IMR-90 (cell line): ENCODE measurements at regions not wholly inside any gene's neighbourhood (a gene's known extent, or its start where the extent isn't known, plus 50 kb on each side); places are given as distances from the start of the nearest gene placed in this dataset.

Experiments used
- ATAC-seq: fragments of 200-7000 bp; cut with Tn5 transposase; 2 replicates; pipeline ENCODE4 v1.9.1; 2020; ENCODE audit warnings: low read depth, mild to moderate bottlenecking, moderate library complexity
- BruUV-seq: library from RNA; stranded (reverse); fragments of 400-500 nt; replicated peaks from 2 replicates; lab custom pipeline; 2021; lab: Mats Ljungman, UMichigan
- CTCF ChIA-PET: fragments of 300-600 bp; formaldehyde crosslinking; extraction: SDS; loops from one replicate; lab custom pipeline; 2021; ENCODE audit warnings: antibody characterized with exemption; lab: Yijun Ruan, JAX
- POLR2A ChIA-PET: fragments of 300-600 bp; sonication (Branson Sonifier 250); formaldehyde crosslinking; loops from one replicate; lab custom pipeline; 2022; ENCODE audit warnings: antibody characterized with exemption; ENCODE audit not compliant: unreplicated experiment; lab: Charles Lee
- DNase-seq: peaks from one replicate; pipeline ENCODE4 v3.0.0; 2013
- H2AFZ ChIP-seq: replicated peaks from 2 replicates; pipeline ENCODE3; 2013; ENCODE audit warnings: low read length, mild to moderate bottlenecking; ENCODE audit not compliant: poor library complexity
- H2AK5ac ChIP-seq: 2 replicates; pipeline ENCODE4 v1.6.1; 2013; ENCODE audit warnings: low read depth, low read length, inconsistent platforms
- H2AK9ac ChIP-seq: replicated peaks from 2 replicates; pipeline ENCODE3; 2013; ENCODE audit warnings: mild to moderate bottlenecking, low read depth, low read length, moderate library complexity; ENCODE audit not compliant: poor library complexity
- H2BK120ac ChIP-seq: 2 replicates; pipeline ENCODE4 v1.6.1; 2013; ENCODE audit warnings: low read depth, low read length, inconsistent platforms
- H2BK15ac ChIP-seq: 3 replicates; pipeline ENCODE4 v1.6.1; 2013; ENCODE audit warnings: low read depth, low read length, inconsistent platforms
- H2BK20ac ChIP-seq: 2 replicates; pipeline ENCODE4 v1.6.1; 2013; ENCODE audit warnings: low read depth, mild to moderate bottlenecking, inconsistent platforms, low read length, moderate library complexity
- H2BK5ac ChIP-seq: 2 replicates; pipeline ENCODE4 v1.6.1; 2013; ENCODE audit warnings: mild to moderate bottlenecking, low read depth, low read length, inconsistent platforms; ENCODE audit not compliant: poor library complexity, severe bottlenecking
- H3K14ac ChIP-seq: replicated peaks from 2 replicates; pipeline ENCODE4 v1.6.1; 2013; ENCODE audit warnings: low read depth, low read length, inconsistent platforms
- H3K18ac ChIP-seq: 2 replicates; pipeline ENCODE4 v1.6.1; 2013; ENCODE audit warnings: low read depth, low read length, control low read depth
- H3K23ac ChIP-seq: 2 replicates; pipeline ENCODE4 v1.6.1; 2013; ENCODE audit warnings: low read depth, low read length, inconsistent platforms
- H3K27ac ChIP-seq: 2 replicates; pipeline ENCODE4 v1.5.1; 2013; ENCODE audit warnings: mild to moderate bottlenecking, control low read depth, low read length; ENCODE audit not compliant: insufficient read depth
- H3K27me3 ChIP-seq: 2 replicates; pipeline ENCODE4 v1.6.1; 2013; ENCODE audit warnings: low read length; ENCODE audit not compliant: control insufficient read depth, insufficient read depth
- H3K36me3 ChIP-seq: 2 replicates; pipeline ENCODE4 v1.6.1; 2013; ENCODE audit warnings: low read length, mixed read lengths; ENCODE audit not compliant: control insufficient read depth, insufficient read depth
- H3K4ac ChIP-seq: 2 replicates; pipeline ENCODE4 v1.6.1; 2013; ENCODE audit warnings: low read depth, low read length, inconsistent platforms
- H3K4me1 ChIP-seq: 2 replicates; pipeline ENCODE4 v1.6.1; 2013; ENCODE audit warnings: low read length, mixed read lengths; ENCODE audit not compliant: control insufficient read depth, insufficient read depth
- H3K4me2 ChIP-seq: 2 replicates; pipeline ENCODE4 v1.6.1; 2013; ENCODE audit warnings: low read depth, mild to moderate bottlenecking, control low read depth, low read length, moderate library complexity
- H3K4me3 ChIP-seq: 2 replicates; pipeline ENCODE4 v1.5.1; 2013; ENCODE audit warnings: low read depth, mild to moderate bottlenecking, control low read depth, low read length, moderate library complexity; ENCODE audit not compliant: insufficient read depth
- H3K56ac ChIP-seq: 2 replicates; pipeline ENCODE4 v1.6.1; 2013; ENCODE audit warnings: low read length, inconsistent platforms; ENCODE audit not compliant: insufficient read depth; ENCODE audit errors: extremely low read depth
- H3K79me1 ChIP-seq, 2 experiments: 2 replicates each; pipeline ENCODE4 v1.6.1; 2013; ENCODE audit warnings: low read length in 2 of 2, inconsistent platforms in 1 of 2, low read depth in 1 of 2
- H3K9ac ChIP-seq: 2 replicates; pipeline ENCODE4 v1.6.1; 2013; ENCODE audit warnings: low read depth, low read length, control low read depth
- H3K9me1 ChIP-seq: 2 replicates; pipeline ENCODE4 v1.6.1; 2013; ENCODE audit warnings: low read length, inconsistent platforms; ENCODE audit not compliant: insufficient read depth
- H3K9me3 ChIP-seq: 2 replicates; pipeline ENCODE4 v1.6.1; 2013; ENCODE audit warnings: low read length; ENCODE audit not compliant: control insufficient read depth, insufficient read depth
- H4K20me1 ChIP-seq: 2 replicates; pipeline ENCODE4 v1.6.1; 2013; ENCODE audit warnings: low read length, inconsistent platforms; ENCODE audit not compliant: insufficient read depth
- H4K5ac ChIP-seq: 2 replicates; pipeline ENCODE4 v1.6.1; 2013; ENCODE audit warnings: mild to moderate bottlenecking, low read depth, low read length, control low read depth
- H4K8ac ChIP-seq, 2 experiments: 2 replicates each; pipeline ENCODE4 v1.6.1; 2013; ENCODE audit warnings: low read depth in 2 of 2, low read length in 2 of 2, control low read depth in 1 of 2, inconsistent platforms in 1 of 2
- H4K91ac ChIP-seq: 2 replicates; pipeline ENCODE4 v1.6.1; 2013; ENCODE audit warnings: low read depth, low read length, inconsistent platforms; ENCODE audit not compliant: insufficient read depth
- BHLHE40 ChIP-seq: fragments of 150-350 bp; IDR thresholded peaks from 2 replicates; pipeline ENCODE4 v1.6.1; 2016; ENCODE audit warnings: mild to moderate bottlenecking, low read depth, low read length
- CTCF ChIP-seq: conservative IDR thresholded peaks from 2 replicates; pipeline ENCODE4 v1.5.1; 2012; ENCODE audit warnings: mild to moderate bottlenecking, low read depth, low read length, improper control_type of control experiment
- MXI1 ChIP-seq: IDR thresholded peaks from 2 replicates; pipeline ENCODE4 v1.6.1; 2012; ENCODE audit warnings: low read depth, mild to moderate bottlenecking, low read length, moderate library complexity, borderline replicate concordance
- RCOR1 ChIP-seq: IDR thresholded peaks from 2 replicates; pipeline ENCODE4 v1.6.1; 2012; ENCODE audit warnings: mild to moderate bottlenecking, low read length, improper control_type of control experiment; ENCODE audit not compliant: insufficient replicate concordance
- RFX5 ChIP-seq: IDR thresholded peaks from 2 replicates; pipeline ENCODE4 v1.8.0; 2012; ENCODE audit warnings: low read depth, mild to moderate bottlenecking, low read length, moderate library complexity
- WGBS, 2 experiments: methylation state at CpG; one replicate each; pipeline versions ENCODE4 v1.1.5 to v1.1.7; 2013; ENCODE audit warnings: missing lambda C conversion rate in 2 of 2; ENCODE audit not compliant: insufficient read length in 1 of 2; ENCODE audit errors: extremely low coverage in 2 of 2; 5-methylcytosine and 5-hydroxymethylcytosine counted together
- dilution Hi-C: fragments of 300-500 bp; cut with HindIII; formaldehyde crosslinking; loops from one replicate; pipeline ENCODE4 v1.14.3; 2018; ENCODE audit warnings: low sequenced_read_pairs; ENCODE audit not compliant: unreplicated experiment
- in situ Hi-C: fragments of 300-500 bp; cut with MboI; formaldehyde crosslinking; loops from 3 replicates; pipeline ENCODE4 v1.14.3; 2019; ENCODE audit warnings: low sequenced_read_pairs, inconsistent platforms, mixed read lengths
- intact Hi-C: fragments of 100-400 bp; cut with micrococcal nuclease; formaldehyde crosslinking; loops from 2 replicates; pipeline ENCODE4 v1.10.0; 2022

DNA sequence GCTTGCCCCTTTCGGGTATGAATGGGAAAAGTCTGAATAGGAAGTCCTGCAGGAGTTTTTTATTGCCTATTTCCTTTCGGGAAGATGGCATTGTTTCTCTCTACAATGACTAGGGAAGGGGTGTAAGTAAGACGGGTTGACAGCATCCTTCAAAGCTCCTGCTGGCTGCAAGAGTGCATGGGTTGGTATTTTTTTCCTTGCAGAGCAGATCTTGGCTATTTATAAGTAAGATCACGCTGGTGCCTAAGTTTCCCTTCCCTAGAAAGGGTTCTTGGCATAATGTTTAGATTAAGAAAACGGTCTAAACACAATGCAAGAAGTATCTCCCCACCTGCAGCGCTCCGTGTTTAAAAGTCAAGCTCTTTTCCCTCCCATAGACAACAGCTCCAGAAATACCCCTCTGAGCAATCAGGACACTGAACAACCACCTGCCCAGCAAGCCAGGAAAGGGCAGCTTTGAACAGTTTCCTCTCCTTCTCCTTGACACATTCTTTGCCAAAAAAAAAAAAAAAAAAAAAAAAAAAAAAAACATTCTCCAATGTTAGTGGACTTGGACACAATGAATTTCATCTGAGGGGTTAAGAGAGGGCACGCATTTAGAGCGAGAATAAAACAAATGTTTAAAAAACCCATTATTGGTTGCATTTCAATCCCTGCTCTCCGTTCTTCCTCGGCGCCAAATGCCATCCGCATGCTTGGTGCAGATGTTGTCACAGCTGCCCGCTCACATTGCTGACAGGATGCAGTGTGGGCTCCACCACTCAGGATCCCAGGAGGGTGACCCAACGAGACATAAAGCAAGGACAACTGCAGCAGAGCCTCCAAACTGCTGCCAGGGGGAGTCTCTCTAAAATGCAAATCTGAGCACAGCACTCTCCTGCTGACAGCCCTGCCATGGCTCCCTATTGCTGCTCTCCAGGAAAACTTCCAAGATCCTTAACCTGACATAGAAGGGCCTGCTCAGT is 427.4 kb upstream of the MGMT start:
- Histone ChIP-seq H3K14ac (no peak overlapping the region), H4K5ac (no peak overlapping the region), H2AFZ (no peak overlapping the region), H2BK15ac (no peak overlapping the region), H3K27me3 (no peaks in the 10 kb centered on the region), H3K4me1 (no peaks in the 10 kb centered on the region), H4K91ac (no peak overlapping the region), H3K9ac (no peak overlapping the region), H2AK9ac (no peak overlapping the region), H3K4ac (no peak overlapping the region), H4K20me1 (no peaks in the 10 kb centered on the region), H2BK20ac (no peak overlapping the region), H3K18ac (no peak overlapping the region), H3K23ac (no peak overlapping the region), H3K36me3 (no peaks in the 10 kb centered on the region), H2AK5ac (no peak overlapping the region), H3K9me1 (no peaks in the 10 kb centered on the region), H3K9me3 (peaks cover 6% of the 10 kb centered on the region; the same call in 1 of the 2 replicates), H3K4me2 (no peak overlapping the region), H3K56ac (no peak overlapping the region), H4K8ac (no peak overlapping the region), H3K4me3 (no peak overlapping the region), H2BK5ac (no peak overlapping the region), H2BK120ac (no peak overlapping the region), H3K79me1 (no peaks in the 10 kb centered on the region), H3K27ac (no peak overlapping the region)
- intact Hi-C loops (loop anchor here (5.0 kb wide), 1 partner anchor 58 kb away; no protein-coding TSS in a partner anchor), dilution Hi-C loops (no loop called here), in situ Hi-C loops (loop anchor here (10.0 kb wide), 1 partner anchor 935 kb away; no protein-coding TSS in a partner anchor)
- DNase-seq: no peak
- POLR2A ChIA-PET: no interaction called here
- CTCF ChIA-PET: no interaction called here
- TF ChIP-seq RCOR1: no peak
- no peak for TF ChIP-seq RFX5
- TF ChIP-seq CTCF: no peak
- no peak for TF ChIP-seq BHLHE40
- TF ChIP-seq MXI1: no peak
- ATAC-seq: no peak
- BruUV-seq: no TSS peak
- 68% methylated on average over 3 of the region's 15 CpGs; no CpG with 5 or more reads in 1 of the 2 experiments for WGBS, 2 experiments
